HG03159 (cell line): ENCODE measurements at regions not wholly inside any gene's neighbourhood (a gene's known extent, or its start where the extent isn't known, plus 50 kb on each side); places are given as distances from the start of the nearest gene placed in this dataset.

Experiments
- ATAC-seq: cut with Tn5 transposase; IDR thresholded peaks from one replicate; pipeline ENCODE4 v1.9.1; 2021; ENCODE audit warnings: mild to moderate bottlenecking, moderate library complexity; ENCODE audit not compliant: unreplicated experiment

GRCh38 chr1:227378871-227379554 is 60.7 kb upstream of the CDC42BPA start:
- ATAC-seq: no peak

- ATAC-seq: no peak
Measured at GRCh38 chr1:227378181-227378580, 59.9 kb upstream of the CDC42BPA start.

DNA sequence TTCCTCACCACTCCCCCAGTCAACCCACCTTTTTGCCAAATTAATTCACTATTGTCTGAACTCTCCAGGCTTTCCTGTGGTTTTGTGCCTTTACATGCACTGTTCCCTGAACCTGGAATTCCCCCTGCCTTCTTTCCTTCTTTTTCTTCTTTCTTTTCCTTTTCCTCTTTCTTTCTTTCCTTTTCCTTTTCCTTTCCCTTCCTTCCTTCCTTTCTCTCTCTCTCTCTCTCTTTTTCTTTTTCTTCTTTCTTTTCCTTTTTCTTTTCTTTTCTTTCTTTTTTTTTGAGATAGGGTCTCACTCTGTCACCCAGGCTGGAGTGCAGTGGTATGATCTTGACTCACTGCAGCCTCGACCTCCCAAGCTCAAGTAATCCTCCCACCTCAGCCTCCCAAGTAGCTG is 56.6 kb upstream of the CDC42BPA start:
- no peak for ATAC-seq

GRCh38 chr1:227372726-227373130 is 54.4 kb upstream of the CDC42BPA start:
- ATAC-seq: no peak

- ATAC-seq: no peak
Measured at GRCh38 chr1:227370533-227371254, 52.4 kb upstream of the CDC42BPA start.

DNA sequence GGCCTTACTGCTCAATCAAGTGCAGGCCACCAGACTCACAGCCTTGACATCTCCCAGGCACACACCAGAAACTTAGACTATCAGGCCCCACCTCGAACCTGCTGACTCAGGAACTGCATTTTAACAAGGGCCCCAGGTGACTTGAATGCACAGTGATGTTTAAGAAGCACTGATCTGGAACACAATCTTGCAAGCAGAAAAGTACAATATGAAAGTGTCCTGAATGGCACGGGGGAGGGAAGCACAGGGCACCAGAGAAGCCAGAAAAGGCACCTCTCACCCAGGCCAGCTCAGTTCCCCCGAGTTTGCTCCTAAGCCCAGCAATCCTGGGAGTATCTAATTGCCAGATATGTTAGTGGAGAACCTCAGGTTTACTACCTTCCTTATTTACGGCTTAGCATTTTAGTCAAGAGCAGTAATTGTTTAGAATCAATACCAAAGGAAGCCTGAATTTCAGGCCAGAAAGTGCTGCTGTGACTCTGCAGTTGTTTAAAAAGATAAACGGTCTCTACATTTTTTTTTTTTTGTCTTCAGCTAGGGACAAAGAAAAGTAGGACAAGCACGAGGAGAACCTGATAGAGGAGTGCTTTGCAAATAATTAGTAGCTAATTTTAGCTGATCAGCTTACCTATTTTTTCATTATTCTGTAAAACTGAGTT is 50.9 kb upstream of the CDC42BPA start:
- ATAC-seq: no peak
